Astrocyte of the hippocampus (primary cell): ENCODE measurements at regions not wholly inside any gene's neighbourhood (a gene's known extent, or its start where the extent isn't known, plus 50 kb on each side); places are given as distances from the start of the nearest gene placed in this dataset.
"Not testable (repeated sequence)": the region's sequence is repeated elsewhere in the genome, so short reads cannot be mapped to it uniquely, and the experiment has no call there.

Experiments
- DNase-seq: peaks from one replicate; pipeline ENCODE4 v3.0.0; 2011; ENCODE audit warnings: low read depth, low spot score

DNA sequence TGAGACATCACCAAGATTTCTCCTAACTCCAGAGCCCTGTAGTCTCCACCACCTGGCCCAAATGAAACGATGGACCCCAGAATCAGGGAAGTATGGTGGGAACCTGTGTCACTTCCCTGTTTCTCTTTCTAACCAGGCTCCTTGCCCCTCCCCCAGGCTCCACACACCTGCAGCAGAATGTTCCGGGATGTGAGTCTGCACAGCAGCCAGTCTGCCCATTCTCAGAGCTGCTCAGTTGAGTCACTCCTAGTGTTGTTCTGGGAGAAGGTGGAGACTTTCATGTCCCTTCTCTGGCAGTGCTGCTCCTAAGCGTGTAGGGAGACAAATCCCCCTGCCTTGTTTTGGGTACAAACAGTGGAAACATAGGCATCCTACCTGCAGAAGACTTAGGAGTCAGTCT lies 76.0 kb upstream of the XPA start:
- no peak for DNase-seq

DNA sequence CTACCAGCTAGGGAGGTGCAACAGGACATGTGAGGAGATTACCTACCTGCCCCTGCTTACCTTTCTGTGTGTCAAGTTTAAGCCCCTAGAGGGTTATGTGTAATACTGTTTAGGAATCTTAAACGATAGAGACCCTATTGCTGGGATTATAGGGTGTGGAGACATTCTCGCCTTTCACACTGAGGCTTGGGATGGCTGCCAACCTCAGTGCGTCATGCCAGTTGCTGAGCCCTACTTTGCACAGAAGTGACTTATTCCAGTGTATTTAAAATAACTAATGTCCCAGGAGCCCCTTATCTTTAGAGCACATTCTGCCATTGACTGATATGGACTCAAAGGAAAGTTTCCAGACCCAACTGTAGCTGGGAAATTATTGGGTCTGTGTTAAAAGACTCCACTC lies 76.6 kb upstream of the XPA start:
- peak; percentile 85 for DNase-seq

- DNase-seq, result no peak
These were observed 77.5 kb upstream of the XPA start for GRCh38 chr9:97774673-97775072.

- not testable (repeated sequence) for DNase-seq
These were observed 74.3 kb upstream of the FOXE1 start for GRCh38 chr9:97778740-97779139.

DNA sequence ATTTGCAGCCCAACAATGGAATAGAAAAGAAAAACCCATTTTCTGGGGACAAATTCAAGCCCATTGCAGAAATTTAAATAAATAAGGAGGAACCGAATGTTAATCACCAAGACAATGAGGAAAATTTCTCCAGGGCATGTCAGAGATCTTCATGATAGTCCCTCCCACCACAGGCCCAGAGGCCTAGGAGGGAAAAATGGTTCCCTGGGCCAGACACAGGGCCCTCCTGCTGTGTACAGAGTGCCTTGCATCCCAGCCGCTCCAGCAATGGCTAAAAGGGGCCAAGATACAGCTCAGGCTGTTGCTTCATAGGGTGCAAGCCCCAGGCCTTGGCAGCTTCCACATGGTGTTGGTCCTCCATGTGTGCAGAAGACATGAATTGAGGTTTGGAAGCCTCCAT lies 73.4 kb upstream of the FOXE1 start:
- DNase-seq, result no peak

DNA sequence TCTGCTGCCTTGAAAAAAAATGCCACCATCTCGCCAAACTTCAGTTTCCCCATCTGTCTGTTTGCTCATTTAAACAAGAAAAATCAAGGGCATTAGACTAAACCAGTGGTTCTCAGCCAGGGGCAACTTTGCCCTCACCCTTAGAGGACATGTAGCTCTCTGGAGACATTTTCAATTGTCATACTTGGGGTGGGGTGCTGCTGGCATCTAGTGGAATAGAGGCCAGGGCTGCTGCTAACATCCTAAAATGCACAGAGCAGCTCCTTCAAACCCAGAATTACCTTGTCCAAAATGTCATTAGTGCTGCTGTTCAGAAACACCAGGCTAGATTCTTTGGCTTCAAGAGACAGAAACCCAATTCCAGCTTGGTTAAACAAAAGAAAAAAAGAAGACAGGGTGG lies 71.1 kb upstream of the FOXE1 start:
- no peak for DNase-seq

DNA sequence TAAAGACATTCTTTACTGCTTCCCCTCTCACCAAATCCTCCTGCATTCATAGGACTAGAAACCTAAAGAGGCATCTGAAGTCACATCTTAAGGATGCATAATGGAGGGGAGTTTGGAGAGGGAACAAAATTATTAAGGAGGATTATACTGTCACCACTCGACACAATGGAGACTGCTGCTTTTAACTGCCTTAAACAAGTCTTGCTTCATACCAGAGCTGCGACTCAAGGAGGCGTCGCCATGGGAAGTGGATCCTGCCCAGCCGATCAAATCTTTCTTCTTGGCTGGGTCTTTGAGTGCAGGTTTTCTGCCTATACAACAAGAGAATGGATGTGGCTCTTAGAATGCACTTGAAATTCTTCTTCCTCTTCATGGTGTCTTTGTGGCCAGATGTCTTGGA lies 66.7 kb upstream of the FOXE1 start:
- no peak for DNase-seq

DNA sequence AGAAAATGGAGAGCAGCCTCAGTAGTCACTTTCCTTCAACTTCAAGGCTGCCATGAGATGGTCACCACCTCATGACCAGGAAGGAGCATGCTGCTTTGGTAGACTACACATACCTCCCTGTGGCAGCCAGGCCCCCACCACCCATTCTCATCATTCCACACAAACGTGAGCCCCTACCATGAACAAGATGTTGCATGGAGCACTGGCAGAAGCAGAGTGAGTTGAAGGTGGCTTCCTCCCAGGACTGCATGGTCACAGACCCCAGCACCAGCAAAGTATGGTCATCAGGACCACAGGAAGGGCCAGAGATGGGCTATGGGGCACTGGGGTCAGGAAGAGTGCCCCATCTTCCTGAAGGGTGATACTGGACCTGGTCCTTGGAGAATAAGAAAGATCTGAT lies 65.5 kb upstream of the FOXE1 start:
- no peak for DNase-seq

DNA sequence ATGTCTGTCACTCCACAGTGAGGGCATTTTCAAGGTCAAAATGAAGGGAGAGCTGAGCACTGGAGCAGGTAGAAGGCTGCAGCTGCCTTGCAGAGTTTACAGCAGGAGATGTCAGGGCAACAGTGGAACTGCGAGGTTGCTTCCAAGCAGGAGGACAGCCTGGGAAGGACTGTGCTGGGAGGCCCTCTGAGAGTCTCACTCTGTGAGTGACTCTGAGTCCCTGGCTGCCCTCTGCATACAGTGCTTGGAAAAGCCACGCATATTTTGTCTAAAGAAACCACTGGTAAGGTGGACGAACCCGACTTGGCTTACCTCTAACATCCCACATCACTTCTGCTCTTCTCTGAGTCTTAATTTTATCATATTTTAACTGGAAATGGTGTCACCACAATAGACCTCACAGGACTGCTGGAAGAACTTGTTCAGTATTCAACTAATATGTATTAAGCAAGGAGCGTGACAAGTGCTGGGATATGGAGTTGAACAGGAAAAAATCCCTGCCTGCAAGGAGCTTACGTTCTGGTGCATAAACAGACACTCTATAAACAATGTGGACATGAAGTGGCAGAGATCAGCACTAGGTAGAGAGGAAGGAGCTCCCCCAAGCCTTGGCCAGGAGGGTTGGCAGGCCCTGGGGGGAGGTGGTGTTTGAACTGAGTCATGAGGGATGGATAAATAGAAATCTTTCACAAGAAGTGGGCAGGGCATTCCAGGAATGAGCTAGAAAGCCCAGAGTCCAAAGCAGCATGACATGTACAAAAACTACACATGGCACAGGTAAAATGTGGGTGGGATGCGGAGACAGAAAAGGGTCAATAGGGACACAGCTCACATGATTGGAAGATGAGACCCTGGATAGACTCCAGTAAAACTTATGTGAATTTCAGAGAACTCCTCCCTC lies 64.0 kb upstream of the FOXE1 start:
- DNase-seq, result no peak

- no peak for DNase-seq
These were observed 62.5 kb upstream of the FOXE1 start for GRCh38 chr9:97790542-97790941.

DNA sequence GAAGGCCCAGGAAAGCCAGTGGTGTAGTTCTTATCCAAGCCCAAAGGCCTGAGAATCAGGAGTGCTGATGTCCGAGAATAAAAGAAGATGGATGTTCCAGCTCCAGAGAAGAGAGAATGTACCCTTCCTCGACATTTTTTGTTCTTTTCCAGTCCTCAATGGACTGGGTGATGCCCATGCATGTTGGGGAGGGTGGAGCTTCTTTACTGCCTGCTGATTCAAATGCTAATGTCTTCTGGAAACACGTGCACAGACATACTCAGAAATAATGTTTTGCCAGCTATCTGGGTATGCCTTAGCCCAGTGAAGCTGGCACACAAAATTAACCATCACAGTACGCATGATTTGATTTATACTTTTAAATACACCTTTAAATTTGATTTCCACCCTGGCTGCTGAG lies 61.5 kb upstream of the FOXE1 start:
- DNase-seq, result no peak

GRCh38 chr9:97793067-97793466 lies 60.0 kb upstream of the FOXE1 start:
- no peak for DNase-seq

DNA sequence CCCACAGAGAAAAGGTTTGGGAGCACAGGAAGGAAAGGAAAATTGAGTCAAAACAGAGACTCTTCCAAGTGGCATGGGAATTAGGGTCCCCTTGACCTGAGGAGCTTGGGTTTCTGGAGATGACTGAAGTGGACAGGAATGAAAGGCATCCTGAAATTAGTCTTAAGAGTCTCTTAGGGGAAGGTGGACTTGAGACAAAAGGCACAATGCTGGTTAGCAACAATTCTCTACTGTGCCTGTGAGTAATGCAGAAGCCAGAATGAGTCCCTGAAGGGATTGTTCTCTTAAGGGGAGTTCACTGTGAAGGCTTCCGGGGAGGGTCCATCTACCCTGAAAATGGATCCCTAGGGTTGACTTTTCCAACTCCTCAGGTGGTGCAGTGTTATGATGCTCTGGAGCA lies 58.4 kb upstream of the FOXE1 start:
- DNase-seq, result peak; percentile 37

- not testable (repeated sequence) for DNase-seq
These were observed 56.9 kb upstream of the FOXE1 start for GRCh38 chr9:97796176-97796575.

GRCh38 chr9:97801180-97801579 lies 51.8 kb upstream of the FOXE1 start:
- DNase-seq, result no peak

- DNase-seq, result peak; percentile 76
These were observed 50.8 kb upstream of the FOXE1 start for GRCh38 chr9:97802276-97802675.

DNA sequence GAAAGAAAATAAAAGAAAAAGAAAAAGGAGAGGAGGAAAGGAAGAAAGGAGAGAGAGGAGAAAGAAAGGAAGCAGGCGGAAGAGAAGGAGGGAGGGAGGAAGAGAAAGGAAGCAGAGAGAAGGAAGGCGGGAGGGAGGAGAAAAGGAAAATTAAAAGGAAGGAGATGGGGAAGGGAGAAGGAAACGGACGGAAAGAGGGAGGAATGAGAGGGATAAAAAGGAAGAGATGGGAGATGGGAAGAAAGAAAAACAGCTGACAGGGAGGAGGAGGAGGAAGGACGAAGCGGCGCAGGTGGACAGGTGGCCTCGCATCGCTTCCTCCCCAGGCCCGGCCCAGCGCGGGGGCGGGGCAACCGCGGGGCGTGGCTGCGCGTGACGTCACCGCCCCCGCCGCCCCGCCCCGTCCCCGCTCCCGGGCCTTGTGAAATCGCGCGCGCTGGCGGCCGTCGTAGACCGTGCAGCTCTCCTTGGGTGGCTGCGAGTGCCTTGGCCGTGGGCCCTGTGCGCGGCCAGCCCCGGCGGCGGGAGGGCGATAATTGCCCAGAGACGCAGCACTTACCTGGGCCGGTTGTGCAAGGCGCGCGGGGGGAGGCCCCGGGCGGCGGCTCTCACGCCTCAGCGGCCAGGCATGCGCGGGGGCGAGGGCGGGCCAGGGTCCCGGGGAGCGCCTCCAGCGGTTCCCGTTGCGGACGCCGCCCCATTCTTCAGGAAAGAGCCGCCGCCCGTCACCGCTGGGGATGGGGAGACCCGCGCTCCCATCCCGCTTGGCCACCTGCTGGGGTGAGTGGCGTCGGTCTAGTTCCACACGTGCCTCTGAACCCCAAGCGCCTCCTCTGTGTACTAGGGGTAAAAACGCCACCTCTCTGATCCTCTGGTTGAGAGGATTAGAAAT lies 49.6 kb upstream of the FOXE1 start:
- DNase-seq, result peak; percentile 82
